Adrenal gland (tissue), 5 donors: ENCODE measurements at regions not wholly inside any gene's neighbourhood (a gene's known extent, or its start where the extent isn't known, plus 50 kb on each side); places are given as distances from the start of the nearest gene placed in this dataset.

Source experiments
- POLR2A ChIP-seq, 2 donors: fragments of 450-650 bp; IDR thresholded peaks; one replicate each; pipeline ENCODE4 v1.6.1; 2017; ENCODE audit warnings: antibody characterized with exemption in 2 of 2, mild to moderate bottlenecking in 2 of 2, moderate library complexity in 1 of 2
- TF ChIP-seq, protein P1 (sequence below), 6 experiments: fragments of 450-650 bp in 4 of 6; fragments of 200-600 bp in 2 of 6; sonication (generic) in 1 of 6; IDR thresholded peaks; 1 replicate in 5 of 6; 2 replicates in 1 of 6; pipeline versions ENCODE4 v1.5.1 to v1.8.0; 2016 to 2021; ENCODE audit warnings: antibody characterized with exemption in 6 of 6, mild to moderate bottlenecking in 2 of 6, moderate library complexity in 1 of 6
- donor health status: DM: no; HTN: no; CAD: no.

DNA sequence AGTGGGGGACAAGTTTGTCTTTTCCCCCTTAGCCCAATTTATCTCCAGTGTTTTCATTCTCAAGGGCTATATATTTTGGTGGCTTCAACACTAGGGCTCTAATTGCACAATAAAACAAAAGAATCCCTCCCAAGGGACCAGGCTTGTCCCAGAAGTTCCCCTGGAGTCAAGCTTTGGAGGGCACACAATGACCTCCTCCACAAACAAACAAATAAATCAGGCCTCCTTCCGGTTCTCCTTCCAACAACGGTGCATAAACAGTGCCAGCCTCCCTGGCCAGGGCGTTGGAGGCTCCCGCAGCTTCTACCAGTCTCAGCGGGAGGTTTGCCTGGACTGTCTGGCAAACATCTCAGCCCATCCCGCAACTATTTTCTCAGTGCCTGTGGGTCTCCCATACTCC, 188.0 kb upstream of the FOXF1 start:
- no peak for TF ChIP-seq POLR2A (IDR thresholded peaks at IDR 0.05)
- TF ChIP-seq, protein P1, sequence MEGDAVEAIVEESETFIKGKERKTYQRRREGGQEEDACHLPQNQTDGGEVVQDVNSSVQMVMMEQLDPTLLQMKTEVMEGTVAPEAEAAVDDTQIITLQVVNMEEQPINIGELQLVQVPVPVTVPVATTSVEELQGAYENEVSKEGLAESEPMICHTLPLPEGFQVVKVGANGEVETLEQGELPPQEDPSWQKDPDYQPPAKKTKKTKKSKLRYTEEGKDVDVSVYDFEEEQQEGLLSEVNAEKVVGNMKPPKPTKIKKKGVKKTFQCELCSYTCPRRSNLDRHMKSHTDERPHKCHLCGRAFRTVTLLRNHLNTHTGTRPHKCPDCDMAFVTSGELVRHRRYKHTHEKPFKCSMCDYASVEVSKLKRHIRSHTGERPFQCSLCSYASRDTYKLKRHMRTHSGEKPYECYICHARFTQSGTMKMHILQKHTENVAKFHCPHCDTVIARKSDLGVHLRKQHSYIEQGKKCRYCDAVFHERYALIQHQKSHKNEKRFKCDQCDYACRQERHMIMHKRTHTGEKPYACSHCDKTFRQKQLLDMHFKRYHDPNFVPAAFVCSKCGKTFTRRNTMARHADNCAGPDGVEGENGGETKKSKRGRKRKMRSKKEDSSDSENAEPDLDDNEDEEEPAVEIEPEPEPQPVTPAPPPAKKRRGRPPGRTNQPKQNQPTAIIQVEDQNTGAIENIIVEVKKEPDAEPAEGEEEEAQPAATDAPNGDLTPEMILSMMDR (IDR thresholded peaks at IDR 0.05): no peak
